ENCODE measurements at regions not wholly inside any gene's neighbourhood (a gene's known extent, or its start where the extent isn't known, plus 50 kb on each side); places are given as distances from the start of the nearest gene placed in this dataset.

DNA sequence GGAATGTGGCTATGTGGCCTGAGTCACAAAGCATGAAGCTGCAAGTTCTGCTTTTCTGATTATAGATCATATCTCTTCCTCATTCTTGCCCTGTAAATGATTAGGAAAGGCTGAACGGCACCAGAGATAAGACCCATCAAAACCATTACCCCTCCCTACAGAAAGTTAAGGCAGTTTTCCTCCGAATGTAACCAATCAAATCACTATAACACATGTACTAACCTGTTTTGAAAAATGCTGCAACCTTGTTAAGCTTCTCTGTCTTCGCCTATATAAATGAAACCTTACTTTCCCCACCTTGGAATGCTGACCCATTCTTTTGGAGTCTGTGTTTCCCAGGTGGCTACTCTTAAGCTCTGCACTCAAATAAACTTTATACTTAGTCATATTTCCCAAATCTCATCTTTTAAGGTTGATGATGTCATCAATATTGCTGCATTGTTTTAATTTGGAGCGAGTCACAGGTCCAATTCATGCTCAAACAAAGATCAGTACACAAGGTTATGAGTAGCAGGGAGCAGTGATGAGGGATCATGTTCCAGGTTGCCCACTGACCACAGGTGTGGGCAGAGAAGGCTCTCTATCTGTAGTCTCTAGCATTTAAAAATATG lies 662.3 kb downstream of the IRS1 start:
- no peak overlapping the region for H3K56ac ChIP-seq (ENCODE audit: insufficient read length, low read depth, low read length)
- no peaks in the 10 kb centered on the region for H3K23me2 ChIP-seq (ENCODE audit: insufficient read length, low read depth, low read length, poor library complexity, severe bottlenecking)
- no peak overlapping the region for H3K23ac ChIP-seq (ENCODE audit: insufficient read length, low read depth, low read length)
- H3K27me3 ChIP-seq (ENCODE audit: insufficient read depth, low read length), result no peaks in the 10 kb centered on the region
- H3T11ph ChIP-seq (ENCODE audit: low read length), result no peak overlapping the region
- no peak overlapping the region for H4K5ac ChIP-seq (ENCODE audit: insufficient read length, low read depth, low read length)
- no peak overlapping the region for H3K18ac ChIP-seq (ENCODE audit: insufficient read length, low read depth, low read length)
- TF ChIP-seq CTCF (conservative IDR thresholded peaks at IDR 0.05), result no peak
- no peak overlapping the region for H2BK120ac ChIP-seq (ENCODE audit: low read depth, low read length, poor library complexity, severe bottlenecking)
- H4K20me1 ChIP-seq (ENCODE audit: control insufficient read depth, insufficient read depth, insufficient read length), result no peaks in the 10 kb centered on the region
- H3K9me3 ChIP-seq (ENCODE audit: control insufficient read depth, low read depth, low read length), result no peaks in the 10 kb centered on the region
- Mint-ChIP-seq H3K36me3 (ENCODE audit: insufficient read depth in 1 of 3, low read depth in 3 of 3) (no peaks in the 10 kb centered on the region), H3K4me3 (no peak overlapping the region), H3K9me3 (no peaks in the 10 kb centered on the region), H3K27me3 (ENCODE audit: low read depth) (no peaks in the 10 kb centered on the region), H3K4me1 (peaks cover 12 to 13% of the 10 kb centered on the region in 2 experiments), H3K27ac (no peak overlapping the region)
- no peaks in the 10 kb centered on the region for H3K79me1 ChIP-seq (ENCODE audit: insufficient read depth, low read depth, low read length, poor library complexity, severe bottlenecking)
- no peak overlapping the region for H3K9ac ChIP-seq (ENCODE audit: extremely low read depth, insufficient read length, low read length)
- H2BK12ac ChIP-seq (ENCODE audit: insufficient read length, low read depth, low read length), result no peak overlapping the region
- H3K79me2 ChIP-seq (ENCODE audit: insufficient read depth, low read length), result no peaks in the 10 kb centered on the region
- no peak overlapping the region for H2BK20ac ChIP-seq (ENCODE audit: low read depth, low read length, poor library complexity, severe bottlenecking)
- WGBS (ENCODE audit: extremely low coverage, insufficient read length, low lambda C conversion rate), result no CpG with 5 or more reads among the region's 4 CpGs
- H3K27ac ChIP-seq (ENCODE audit: insufficient read length, low read depth, low read length), result no peak overlapping the region
- H3K4me1 ChIP-seq (ENCODE audit: insufficient read depth, low read length), result no peaks in the 10 kb centered on the region; the same call in 1 of the 2 replicates
- no peak overlapping the region for H2AFZ ChIP-seq (ENCODE audit: low read length)
- DNase-seq, result no peak
- H4K91ac ChIP-seq (ENCODE audit: insufficient read length, low read depth, low read length), result no peak overlapping the region
- H2BK5ac ChIP-seq (ENCODE audit: insufficient read length, low read length), result no peak overlapping the region
- no peak overlapping the region for H2BK15ac ChIP-seq (ENCODE audit: low read depth, low read length)
- no peak overlapping the region for H2AK5ac ChIP-seq (ENCODE audit: insufficient read length, low read length)
- no peak overlapping the region for H4K8ac ChIP-seq (replicated peaks; ENCODE audit: insufficient read length, low read depth, low read length)
- H3K4me2 ChIP-seq (ENCODE audit: insufficient read depth, insufficient read length, low read length), result no peak overlapping the region
- no peak overlapping the region for H3K4ac ChIP-seq (ENCODE audit: low read depth, low read length)
- H3K14ac ChIP-seq (ENCODE audit: insufficient read depth, low read length), result no peak overlapping the region

All from H9 (cell line).